ENCODE measurements at regions not wholly inside any gene's neighbourhood (a gene's known extent, or its start where the extent isn't known, plus 50 kb on each side); places are given as distances from the start of the nearest gene placed in this dataset.

GRCh38 chr4:128355305-128355704 lies 67.7 kb upstream of the PGRMC2 start:
- CTCF ChIA-PET = interaction anchor here (1.4 kb wide), 1 partner anchor 34 kb away, joined by 4 read pairs; no protein-coding TSS in a partner anchor
- TF ChIP-seq EZH2 (IDR thresholded peaks at IDR 0.05; ENCODE audit: low read depth) (no peak), CTCF (conservative IDR thresholded peaks at IDR 0.05) (no peak)
- intact Hi-C loops (cut with micrococcal nuclease; ENCODE audit: unreplicated experiment) = no loop called here
- Histone ChIP-seq H3K4me3 (no peak overlapping the region), H3F3A (ENCODE audit: insufficient read depth, low read depth) (peaks cover 30% of the 10 kb centered on the region), H2AFZ (no peak overlapping the region), H4K20me1 (ENCODE audit: insufficient read depth) (no peaks in the 10 kb centered on the region), H3K4me2 (peak overlapping the region; percentile 59), H3K36me3 (ENCODE audit: low read depth) (no peaks in the 10 kb centered on the region), H3K9me2 (ENCODE audit: insufficient read depth) (no peaks in the 10 kb centered on the region), H3K4me1 (replicated peaks; ENCODE audit: insufficient read depth) (peaks cover 33% of the 10 kb centered on the region), H3K9me3 (ENCODE audit: insufficient read depth, low read depth) (0 out of 2 replicates have a peak, but pooled peaks cover 3% of the 10 kb centered on the region), H3K79me2 (ENCODE audit: low read depth) (no peaks in the 10 kb centered on the region), H3K27ac (peak overlapping the region; percentile 90), H3K27me3 (ENCODE audit: insufficient read depth, low read depth) (no peaks in the 10 kb centered on the region)
- POLR2A ChIA-PET (ENCODE audit: unreplicated experiment) = no interaction called here
- DNase-seq = no peak
- no TSS peak for BruUV-seq (replicated peaks)

- intact Hi-C loops (cut with micrococcal nuclease; ENCODE audit: unreplicated experiment) = loop anchor here (1.0 kb wide), 7 partner anchors 16 to 126 kb away; no protein-coding TSS in a partner anchor
- no peaks in the 10 kb centered on the region for H3K9me2 ChIP-seq (ENCODE audit: insufficient read depth)
- peak overlapping the region; percentile 90 for H3K27ac ChIP-seq
- H3K27me3 ChIP-seq (ENCODE audit: insufficient read depth, low read depth) = no peaks in the 10 kb centered on the region
- no peaks in the 10 kb centered on the region for H3K79me2 ChIP-seq (ENCODE audit: low read depth)
- no peaks in the 10 kb centered on the region for H3K36me3 ChIP-seq (ENCODE audit: low read depth)
- H4K20me1 ChIP-seq (ENCODE audit: insufficient read depth) = no peaks in the 10 kb centered on the region
- H3K4me1 ChIP-seq (replicated peaks; ENCODE audit: insufficient read depth) = peaks cover 43% of the 10 kb centered on the region
- H3K4me3 ChIP-seq = peak overlapping the region; percentile 19; the same call in 1 of the 2 replicates
- ChIA-PET CTCF (interaction anchor here (1.4 kb wide), 1 partner anchor 33 kb away, joined by 4 read pairs; no protein-coding TSS in a partner anchor), POLR2A (ENCODE audit: unreplicated experiment) (interaction anchor here (0.6 to 1.0 kb wide), 5 partner anchors 31 to 1655 kb away, joined by 3 to 12 read pairs (median 5); no protein-coding TSS in a partner anchor)
- DNase-seq = peak; percentile 78 to 94
- H3K9me3 ChIP-seq (ENCODE audit: insufficient read depth, low read depth) = 0 out of 2 replicates have a peak, but pooled peaks cover 3% of the 10 kb centered on the region
- no peak overlapping the region for H2AFZ ChIP-seq
- BruUV-seq (replicated peaks) = no TSS peak
- peaks cover 30% of the 10 kb centered on the region for H3F3A ChIP-seq (ENCODE audit: insufficient read depth, low read depth)
- TF ChIP-seq CTCF (conservative IDR thresholded peaks at IDR 0.05) (no peak), EZH2 (IDR thresholded peaks at IDR 0.05; ENCODE audit: low read depth) (no peak)
- H3K4me2 ChIP-seq = peak overlapping the region; percentile 59
Observed at GRCh38 chr4:128354205-128354821, 66.7 kb upstream of the PGRMC2 start.

GRCh38 chr4:128353791-128354190 lies 66.2 kb upstream of the PGRMC2 start:
- H3K79me2 ChIP-seq (ENCODE audit: low read depth) = no peaks in the 10 kb centered on the region
- H3K27me3 ChIP-seq (ENCODE audit: insufficient read depth, low read depth) = no peaks in the 10 kb centered on the region
- H3K9me3 ChIP-seq (ENCODE audit: insufficient read depth, low read depth) = 0 out of 2 replicates have a peak, but pooled peaks cover 3% of the 10 kb centered on the region
- H3K4me2 ChIP-seq = peak overlapping the region; percentile 59
- TF ChIP-seq CTCF (conservative IDR thresholded peaks at IDR 0.05) (no peak), EZH2 (IDR thresholded peaks at IDR 0.05; ENCODE audit: low read depth) (no peak)
- intact Hi-C loops (cut with micrococcal nuclease; ENCODE audit: unreplicated experiment) = loop anchor here (1.0 kb wide), 7 partner anchors 15 to 125 kb away; no protein-coding TSS in a partner anchor
- no peaks in the 10 kb centered on the region for H3K36me3 ChIP-seq (ENCODE audit: low read depth)
- peak in 1 of 2 experiments; percentile 58 for DNase-seq
- CTCF ChIA-PET = no interaction called here
- H2AFZ ChIP-seq = no peak overlapping the region
- no peaks in the 10 kb centered on the region for H4K20me1 ChIP-seq (ENCODE audit: insufficient read depth)
- peak overlapping the region; percentile 90 for H3K27ac ChIP-seq
- H3K4me3 ChIP-seq = peak overlapping the region; percentile 19; the same call in 1 of the 2 replicates
- H3F3A ChIP-seq (ENCODE audit: insufficient read depth, low read depth) = peaks cover 30% of the 10 kb centered on the region
- H3K4me1 ChIP-seq (replicated peaks; ENCODE audit: insufficient read depth) = peaks cover 46% of the 10 kb centered on the region
- POLR2A ChIA-PET (ENCODE audit: unreplicated experiment) = interaction anchor here (0.6 to 1.0 kb wide), 3 partner anchors 30 to 1655 kb away, joined by 3 to 5 read pairs (median 5); no protein-coding TSS in a partner anchor
- BruUV-seq (replicated peaks) = no TSS peak
- no peaks in the 10 kb centered on the region for H3K9me2 ChIP-seq (ENCODE audit: insufficient read depth)
